GM18861 (cell line): ENCODE measurements at regions not wholly inside any gene's neighbourhood (a gene's known extent, or its start where the extent isn't known, plus 50 kb on each side); places are given as distances from the start of the nearest gene placed in this dataset.

Experiments used
- ATAC-seq: cut with Tn5 transposase; IDR thresholded peaks from one replicate; pipeline ENCODE4 v1.9.1; 2021; ENCODE audit not compliant: unreplicated experiment

GRCh38 chr5:12313602-12314001, 409.4 kb upstream of the CTNND2 start:
- ATAC-seq, result peak; percentile 94

- ATAC-seq, result no peak
Measured at GRCh38 chr5:12312343-12312742, 408.1 kb upstream of the CTNND2 start.

GRCh38 chr5:12294151-12294550, 389.9 kb upstream of the CTNND2 start:
- no peak for ATAC-seq

- ATAC-seq, result no peak
Measured at GRCh38 chr5:12292610-12293204, 388.5 kb upstream of the CTNND2 start.

GRCh38 chr5:12284604-12285003, 380.4 kb upstream of the CTNND2 start:
- no peak for ATAC-seq

- peak; percentile 99 for ATAC-seq
Measured at GRCh38 chr5:12277504-12278192, 373.4 kb upstream of the CTNND2 start.

- no peak for ATAC-seq
Measured at GRCh38 chr5:12274236-12274635, 370.0 kb upstream of the CTNND2 start.

- no peak for ATAC-seq
Measured at GRCh38 chr5:12272389-12272788, 368.1 kb upstream of the CTNND2 start.

- no peak for ATAC-seq
Measured at GRCh38 chr5:12270914-12271313, 366.7 kb upstream of the CTNND2 start.

- ATAC-seq, result no peak
Measured at GRCh38 chr5:12269164-12269563, 364.9 kb upstream of the CTNND2 start.

- ATAC-seq, result no peak
Measured at GRCh38 chr5:12258549-12258948, 354.3 kb upstream of the CTNND2 start.

GRCh38 chr5:12250454-12250853, 346.2 kb upstream of the CTNND2 start:
- ATAC-seq, result no peak

GRCh38 chr5:12248831-12249230, 344.6 kb upstream of the CTNND2 start:
- no peak for ATAC-seq

- no peak for ATAC-seq
Measured at GRCh38 chr5:12246036-12246435, 341.8 kb upstream of the CTNND2 start.

- no peak for ATAC-seq
Measured at GRCh38 chr5:12245429-12245828, 341.2 kb upstream of the CTNND2 start.

- ATAC-seq, result no peak
Measured at GRCh38 chr5:12242950-12243888, 339.0 kb upstream of the CTNND2 start.

GRCh38 chr5:12237837-12238575, 333.8 kb upstream of the CTNND2 start:
- ATAC-seq, result no peak

GRCh38 chr5:12230659-12231058, 326.4 kb upstream of the CTNND2 start:
- no peak for ATAC-seq

GRCh38 chr5:12217039-12217438, 312.8 kb upstream of the CTNND2 start:
- ATAC-seq, result no peak

- no peak for ATAC-seq
Measured at GRCh38 chr5:12214267-12215015, 310.2 kb upstream of the CTNND2 start.
